IPS-20b (cell line): ENCODE measurements at regions not wholly inside any gene's neighbourhood (a gene's known extent, or its start where the extent isn't known, plus 50 kb on each side); places are given as distances from the start of the nearest gene placed in this dataset.

Experiments used
- H3K27ac ChIP-seq: one replicate; pipeline ENCODE4 v1.5.1; 2013; ENCODE audit warnings: low read length
- H3K27me3 ChIP-seq: 2 replicates; pipeline ENCODE4 v1.6.1; 2013; ENCODE audit warnings: mild to moderate bottlenecking, low read length, inconsistent platforms; ENCODE audit not compliant: insufficient read depth
- H3K36me3 ChIP-seq: 2 replicates; pipeline ENCODE4 v1.6.1; 2013; ENCODE audit warnings: low read depth, mild to moderate bottlenecking, inconsistent platforms, low read length, moderate library complexity; ENCODE audit not compliant: insufficient read depth
- H3K4me1 ChIP-seq: 2 replicates; pipeline ENCODE4 v1.6.1; 2013; ENCODE audit warnings: mild to moderate bottlenecking, control low read depth, inconsistent platforms, low read length, moderate library complexity; ENCODE audit not compliant: insufficient read depth
- H3K4me3 ChIP-seq: 2 replicates; pipeline ENCODE4 v1.5.1; 2013; ENCODE audit warnings: mild to moderate bottlenecking, low read length, inconsistent platforms
- H3K9ac ChIP-seq: 2 replicates; pipeline ENCODE4 v1.6.1; 2013; ENCODE audit warnings: low read depth, mild to moderate bottlenecking, inconsistent platforms, low read length, moderate library complexity
- H3K9me3 ChIP-seq: 2 replicates; pipeline ENCODE4 v1.6.1; 2013; ENCODE audit warnings: mild to moderate bottlenecking, low read depth, low read length, inconsistent platforms; ENCODE audit not compliant: insufficient read depth

- no peaks in the 10 kb centered on the region for H3K27me3 ChIP-seq
- H3K9ac ChIP-seq, result no peak overlapping the region
- H3K4me3 ChIP-seq, result no peak overlapping the region
These were observed 468.0 kb downstream of the BCAT1 start for GRCh38 chr12:24480766-24481449.

GRCh38 chr12:24479131-24479530, 469.8 kb downstream of the BCAT1 start:
- Histone ChIP-seq H3K36me3 (no peaks in the 10 kb centered on the region), H3K9me3 (no peaks in the 10 kb centered on the region), H3K9ac (no peak overlapping the region), H3K4me1 (no peaks in the 10 kb centered on the region), H3K4me3 (no peak overlapping the region), H3K27ac (no peak overlapping the region), H3K27me3 (no peaks in the 10 kb centered on the region)

More at GRCh38 chr12:24480766-24481449, 468.0 kb downstream of the BCAT1 start:
- H3K9me3 ChIP-seq, result no peaks in the 10 kb centered on the region
- H3K36me3 ChIP-seq, result no peaks in the 10 kb centered on the region
- no peak overlapping the region for H3K27ac ChIP-seq
- no peaks in the 10 kb centered on the region for H3K4me1 ChIP-seq

- no peaks in the 10 kb centered on the region for H3K9me3 ChIP-seq
- H3K27ac ChIP-seq, result no peak overlapping the region
- H3K9ac ChIP-seq, result no peak overlapping the region
- H3K36me3 ChIP-seq, result no peaks in the 10 kb centered on the region
- H3K27me3 ChIP-seq, result no peaks in the 10 kb centered on the region
- no peak overlapping the region for H3K4me3 ChIP-seq
- H3K4me1 ChIP-seq, result no peaks in the 10 kb centered on the region
These were observed 470.6 kb downstream of the BCAT1 start for GRCh38 chr12:24478254-24478653.

GRCh38 chr12:24476310-24476709, 472.6 kb downstream of the BCAT1 start:
- H3K27ac ChIP-seq, result no peak overlapping the region
- no peaks in the 10 kb centered on the region for H3K27me3 ChIP-seq
- H3K4me3 ChIP-seq, result no peak overlapping the region
- H3K9ac ChIP-seq, result no peak overlapping the region
- no peaks in the 10 kb centered on the region for H3K9me3 ChIP-seq
- no peaks in the 10 kb centered on the region for H3K4me1 ChIP-seq
- no peaks in the 10 kb centered on the region for H3K36me3 ChIP-seq

- no peak overlapping the region for H3K27ac ChIP-seq
These were observed 473.6 kb downstream of the BCAT1 start for GRCh38 chr12:24475337-24475736.

GRCh38 chr12:24473097-24473496, 475.8 kb downstream of the BCAT1 start:
- Histone ChIP-seq H3K9ac (no peak overlapping the region), H3K9me3 (no peaks in the 10 kb centered on the region), H3K4me1 (no peaks in the 10 kb centered on the region), H3K27ac (no peak overlapping the region), H3K27me3 (no peaks in the 10 kb centered on the region), H3K4me3 (no peak overlapping the region), H3K36me3 (no peaks in the 10 kb centered on the region)

More at GRCh38 chr12:24475337-24475736, 473.6 kb downstream of the BCAT1 start:
- H3K4me1 ChIP-seq, result no peaks in the 10 kb centered on the region
- no peaks in the 10 kb centered on the region for H3K27me3 ChIP-seq
- H3K4me3 ChIP-seq, result no peak overlapping the region
- no peaks in the 10 kb centered on the region for H3K36me3 ChIP-seq
- no peaks in the 10 kb centered on the region for H3K9me3 ChIP-seq
- H3K9ac ChIP-seq, result no peak overlapping the region

DNA sequence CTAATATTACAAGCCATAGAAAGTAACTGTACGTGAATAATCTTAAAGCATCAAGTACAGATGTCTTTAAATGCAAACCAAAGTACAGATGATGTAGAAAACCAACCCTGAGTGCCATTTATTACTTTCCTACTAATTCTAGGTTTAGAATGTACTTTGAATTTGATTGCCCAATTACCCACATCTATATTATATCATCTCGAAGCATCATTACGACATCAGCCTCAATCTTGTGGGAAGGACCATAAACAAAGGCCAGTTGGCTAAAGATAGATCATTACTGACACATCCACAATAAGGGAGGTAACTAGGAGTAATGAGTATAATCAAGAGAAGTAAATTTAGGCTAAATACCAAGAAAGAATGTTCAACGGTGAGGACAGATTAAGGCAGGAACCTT, 478.9 kb downstream of the BCAT1 start:
- H3K36me3 ChIP-seq, result no peaks in the 10 kb centered on the region
- H3K9ac ChIP-seq, result no peak overlapping the region
- H3K4me1 ChIP-seq, result no peaks in the 10 kb centered on the region
- no peak overlapping the region for H3K4me3 ChIP-seq
- no peak overlapping the region for H3K27ac ChIP-seq
- H3K9me3 ChIP-seq, result no peaks in the 10 kb centered on the region
- no peaks in the 10 kb centered on the region for H3K27me3 ChIP-seq

- no peak overlapping the region for H3K27ac ChIP-seq
- no peak overlapping the region for H3K4me3 ChIP-seq
- H3K9me3 ChIP-seq, result no peaks in the 10 kb centered on the region
- no peaks in the 10 kb centered on the region for H3K4me1 ChIP-seq
- H3K9ac ChIP-seq, result no peak overlapping the region
- no peaks in the 10 kb centered on the region for H3K27me3 ChIP-seq
- no peaks in the 10 kb centered on the region for H3K36me3 ChIP-seq
These were observed 479.8 kb downstream of the BCAT1 start for GRCh38 chr12:24469089-24469488.

DNA sequence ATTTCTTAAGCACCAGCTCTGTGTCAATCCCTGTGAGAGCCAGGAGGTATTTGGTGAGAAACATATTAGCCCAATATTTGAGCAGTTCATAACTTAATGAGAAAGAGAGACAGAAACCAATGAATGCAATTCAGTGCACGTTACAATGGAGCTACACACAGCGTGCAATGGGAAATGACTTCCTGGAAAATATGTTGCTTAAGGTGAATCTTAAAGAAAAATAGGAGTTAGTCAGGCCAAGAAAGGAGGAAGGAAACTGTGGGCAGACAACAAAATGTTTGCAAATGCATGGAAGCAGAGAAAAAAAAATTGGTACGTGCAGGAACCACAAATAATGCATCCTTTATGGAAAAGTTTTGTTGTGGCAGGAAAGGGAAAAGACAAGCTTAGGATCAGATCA, 481.7 kb downstream of the BCAT1 start:
- no peak overlapping the region for H3K4me3 ChIP-seq
- H3K9me3 ChIP-seq, result no peaks in the 10 kb centered on the region
- H3K36me3 ChIP-seq, result no peaks in the 10 kb centered on the region
- H3K27me3 ChIP-seq, result no peaks in the 10 kb centered on the region
- H3K27ac ChIP-seq, result no peak overlapping the region
- H3K4me1 ChIP-seq, result no peaks in the 10 kb centered on the region
- H3K9ac ChIP-seq, result no peak overlapping the region

GRCh38 chr12:24463375-24463774, 485.5 kb downstream of the BCAT1 start:
- H3K27ac ChIP-seq, result no peak overlapping the region
- peaks cover 5% of the 10 kb centered on the region; the same call in 1 of the 2 replicates for H3K4me1 ChIP-seq
- no peaks in the 10 kb centered on the region for H3K9me3 ChIP-seq
- no peaks in the 10 kb centered on the region for H3K36me3 ChIP-seq
- H3K27me3 ChIP-seq, result no peaks in the 10 kb centered on the region
- no peak overlapping the region for H3K9ac ChIP-seq
- H3K4me3 ChIP-seq, result no peak overlapping the region

DNA sequence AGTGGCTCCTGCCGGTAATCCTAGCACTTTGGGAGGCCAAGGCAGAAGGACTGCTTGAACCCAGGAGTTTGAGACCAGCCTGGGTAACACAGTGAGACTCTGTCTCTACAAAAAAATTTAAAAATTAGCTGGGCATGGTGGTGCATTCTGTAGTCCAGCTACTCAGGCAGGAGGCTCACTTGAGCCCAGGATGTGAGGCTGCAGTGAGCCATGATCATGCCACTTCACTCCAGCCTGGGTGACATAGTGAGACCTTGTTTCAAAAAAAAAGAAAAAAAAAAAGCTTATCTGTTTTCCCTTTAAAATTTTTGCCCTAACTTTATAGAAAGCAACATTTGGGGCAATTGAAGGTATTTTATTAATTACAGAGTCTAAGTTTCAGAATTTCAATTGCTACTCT, 486.0 kb downstream of the BCAT1 start:
- Histone ChIP-seq H3K9ac (no peak overlapping the region), H3K9me3 (no peaks in the 10 kb centered on the region), H3K27me3 (no peaks in the 10 kb centered on the region), H3K27ac (no peak overlapping the region), H3K4me3 (no peak overlapping the region), H3K36me3 (no peaks in the 10 kb centered on the region), H3K4me1 (peaks cover 5% of the 10 kb centered on the region; the same call in 1 of the 2 replicates)

GRCh38 chr12:24460506-24460905, 488.4 kb downstream of the BCAT1 start:
- Histone ChIP-seq H3K36me3 (no peaks in the 10 kb centered on the region), H3K4me3 (no peak overlapping the region), H3K9me3 (no peaks in the 10 kb centered on the region), H3K27ac (no peak overlapping the region), H3K4me1 (peaks cover 7% of the 10 kb centered on the region; the same call in 1 of the 2 replicates), H3K9ac (no peak overlapping the region), H3K27me3 (no peaks in the 10 kb centered on the region)
